GM19397 (cell line): ENCODE measurements at regions not wholly inside any gene's neighbourhood (a gene's known extent, or its start where the extent isn't known, plus 50 kb on each side); places are given as distances from the start of the nearest gene placed in this dataset.

Source experiments
- ATAC-seq: cut with Tn5 transposase; IDR thresholded peaks from one replicate; pipeline ENCODE4 v1.9.1; 2021; ENCODE audit warnings: mild to moderate bottlenecking, moderate library complexity; ENCODE audit not compliant: unreplicated experiment

- no peak for ATAC-seq
Measured at GRCh38 chr18:39403121-39403520, 1837.5 kb upstream of the CELF4 start.

- ATAC-seq = no peak
Measured at GRCh38 chr18:39399662-39400061, 1834.1 kb upstream of the CELF4 start.

GRCh38 chr18:39396168-39396567 is 1830.6 kb upstream of the CELF4 start:
- no peak for ATAC-seq

- ATAC-seq = no peak
Measured at GRCh38 chr18:39389800-39390379, 1824.3 kb upstream of the CELF4 start.

- ATAC-seq = no peak
Measured at GRCh38 chr18:39380866-39381265, 1815.3 kb upstream of the CELF4 start.

GRCh38 chr18:39380186-39380725 is 1814.7 kb upstream of the CELF4 start:
- no peak for ATAC-seq

GRCh38 chr18:39375066-39375465 is 1809.5 kb upstream of the CELF4 start:
- ATAC-seq = no peak

GRCh38 chr18:39371996-39372395 is 1806.4 kb upstream of the CELF4 start:
- ATAC-seq = no peak

- ATAC-seq = no peak
Measured at GRCh38 chr18:39366656-39367055, 1801.1 kb upstream of the CELF4 start.

GRCh38 chr18:39365836-39366485 is 1800.4 kb upstream of the CELF4 start:
- no peak for ATAC-seq

GRCh38 chr18:39360072-39360471 is 1794.5 kb upstream of the CELF4 start:
- ATAC-seq = no peak

- no peak for ATAC-seq
Measured at GRCh38 chr18:39359636-39360035, 1794.0 kb upstream of the CELF4 start.

GRCh38 chr18:39350945-39351344 is 1785.3 kb upstream of the CELF4 start:
- ATAC-seq = no peak

GRCh38 chr18:39349801-39350200 is 1784.2 kb upstream of the CELF4 start:
- no peak for ATAC-seq

- ATAC-seq = no peak
Measured at GRCh38 chr18:39348757-39349156, 1783.2 kb upstream of the CELF4 start.

GRCh38 chr18:39347701-39348100 is 1782.1 kb upstream of the CELF4 start:
- no peak for ATAC-seq

GRCh38 chr18:39346916-39347315 is 1781.3 kb upstream of the CELF4 start:
- ATAC-seq = no peak

GRCh38 chr18:39345321-39345720 is 1779.7 kb upstream of the CELF4 start:
- ATAC-seq = no peak

GRCh38 chr18:39344487-39344886 is 1778.9 kb upstream of the CELF4 start:
- no peak for ATAC-seq

- ATAC-seq = no peak
Measured at GRCh38 chr18:39341129-39341528, 1775.5 kb upstream of the CELF4 start.

- ATAC-seq = no peak
Measured at GRCh38 chr18:39340418-39340817, 1774.8 kb upstream of the CELF4 start.

GRCh38 chr18:39329496-39330275 is 1764.1 kb upstream of the CELF4 start:
- no peak for ATAC-seq
